Esophagus (tissue), 2 donors: ENCODE measurements at regions not wholly inside any gene's neighbourhood (a gene's known extent, or its start where the extent isn't known, plus 50 kb on each side); places are given as distances from the start of the nearest gene placed in this dataset.

ENCODE experiments used
- H3K27ac ChIP-seq, 2 donors: one replicate each; pipeline ENCODE4 v1.5.1; 2013; ENCODE audit warnings: low read depth in 2 of 2, mild to moderate bottlenecking in 2 of 2, inconsistent platforms in 1 of 2, low read length in 1 of 2, moderate library complexity in 1 of 2
- H3K27me3 ChIP-seq, 2 donors: one replicate each; pipeline ENCODE4 v1.6.1; 2013; ENCODE audit warnings: low read length in 2 of 2, control low read depth in 1 of 2, mild to moderate bottlenecking in 1 of 2; ENCODE audit not compliant: insufficient read depth in 2 of 2, control insufficient read depth in 1 of 2
- H3K36me3 ChIP-seq, 2 donors: one replicate each; pipeline ENCODE4 v1.6.1; 2013; ENCODE audit warnings: low read length in 1 of 2; ENCODE audit not compliant: control insufficient read depth in 2 of 2, insufficient read depth in 2 of 2
- H3K4me1 ChIP-seq, 2 donors: one replicate each; pipeline ENCODE4 v1.6.1; 2013; ENCODE audit warnings: low read length in 1 of 2; ENCODE audit not compliant: control insufficient read depth in 2 of 2, insufficient read depth in 2 of 2
- H3K4me3 ChIP-seq, 2 donors: one replicate each; pipeline ENCODE4 v1.5.1; 2013; ENCODE audit warnings: low read length in 2 of 2, mild to moderate bottlenecking in 2 of 2, low read depth in 1 of 2, moderate library complexity in 1 of 2
- H3K9me3 ChIP-seq, 2 donors: one replicate each; pipeline ENCODE4 v1.6.1; 2013; ENCODE audit warnings: mild to moderate bottlenecking in 2 of 2, low read depth in 1 of 2, low read length in 1 of 2, moderate library complexity in 1 of 2; ENCODE audit not compliant: control insufficient read depth in 2 of 2, insufficient read depth in 1 of 2
- WGBS, 2 donors: extraction: QIAGEN DNeasy Blood & Tissue Kit; methylation state at CpG; one replicate each; pipeline ENCODE4 v1.1.7; 2013; 5-methylcytosine and 5-hydroxymethylcytosine counted together
- donor health status: healthy with polysubstance abuse.
- donor health status: Bipolar disorder and iron deficiency.

GRCh38 chr9:86541014-86541570 lies 186.9 kb upstream of the TUT7 start:
- H3K4me3 ChIP-seq: no peak overlapping the region
- peaks cover 0 to 2% of the 10 kb centered on the region in 2 donors for H3K27me3 ChIP-seq
- H3K36me3 ChIP-seq: no peaks in the 10 kb centered on the region
- H3K4me1 ChIP-seq: no peaks in the 10 kb centered on the region
- H3K9me3 ChIP-seq: peaks cover 0 to 2% of the 10 kb centered on the region in 2 donors
- H3K27ac ChIP-seq: no peak overlapping the region
- WGBS, 2 donors: 17 to 25% methylated on average over 2 of the region's 2 CpGs

GRCh38 chr9:86535406-86535915 lies 181.3 kb upstream of the TUT7 start:
- WGBS, 2 donors: 85 to 87% methylated on average over 5 of the region's 5 CpGs

GRCh38 chr9:86534572-86535258 lies 180.5 kb upstream of the TUT7 start:
- H3K36me3 ChIP-seq: no peaks in the 10 kb centered on the region

More at GRCh38 chr9:86535406-86535915, 181.3 kb upstream of the TUT7 start:
- Histone ChIP-seq H3K4me3 (no peak overlapping the region), H3K36me3 (no peaks in the 10 kb centered on the region), H3K27ac (no peak overlapping the region), H3K27me3 (peaks cover 0 to 8% of the 10 kb centered on the region in 2 donors), H3K9me3 (peaks cover 0 to 2% of the 10 kb centered on the region in 2 donors), H3K4me1 (no peaks in the 10 kb centered on the region)

GRCh38 chr9:86531971-86532640 lies 177.9 kb upstream of the TUT7 start:
- H3K9me3 ChIP-seq: peaks cover 0 to 2% of the 10 kb centered on the region in 2 donors
- WGBS, 2 donors: 92 to 93% methylated on average over 4 of the region's 4 CpGs
- H3K27me3 ChIP-seq: peaks cover 3 to 15% of the 10 kb centered on the region in 2 donors
- H3K36me3 ChIP-seq: no peaks in the 10 kb centered on the region
- H3K4me3 ChIP-seq: no peak overlapping the region
- no peaks in the 10 kb centered on the region for H3K4me1 ChIP-seq
- H3K27ac ChIP-seq: no peak overlapping the region

More at GRCh38 chr9:86534572-86535258, 180.5 kb upstream of the TUT7 start:
- 71 to 80% methylated on average over 4 of the region's 4 CpGs for WGBS, 2 donors
- Histone ChIP-seq H3K4me3 (no peak overlapping the region), H3K4me1 (no peaks in the 10 kb centered on the region), H3K27me3 (peaks cover 0 to 8% of the 10 kb centered on the region in 2 donors), H3K27ac (no peak overlapping the region), H3K9me3 (peaks cover 0 to 2% of the 10 kb centered on the region in 2 donors)

- peaks cover 3 to 15% of the 10 kb centered on the region in 2 donors for H3K27me3 ChIP-seq
Observed at GRCh38 chr9:86531273-86531970, 177.2 kb upstream of the TUT7 start.

GRCh38 chr9:86529496-86530275 lies 175.5 kb upstream of the TUT7 start:
- no peaks in the 10 kb centered on the region for H3K9me3 ChIP-seq
- no peak overlapping the region for H3K27ac ChIP-seq
- H3K36me3 ChIP-seq: no peaks in the 10 kb centered on the region
- peaks cover 3 to 15% of the 10 kb centered on the region in 2 donors for H3K27me3 ChIP-seq
- H3K4me1 ChIP-seq: no peaks in the 10 kb centered on the region
- H3K4me3 ChIP-seq: no peak overlapping the region
- WGBS, 2 donors: 42 to 53% methylated on average over 4 of the region's 4 CpGs

More at GRCh38 chr9:86531273-86531970, 177.2 kb upstream of the TUT7 start:
- Histone ChIP-seq H3K4me3 (no peak overlapping the region), H3K27ac (no peak overlapping the region), H3K9me3 (no peaks in the 10 kb centered on the region), H3K36me3 (no peaks in the 10 kb centered on the region), H3K4me1 (no peaks in the 10 kb centered on the region)
- 79 to 85% methylated on average over 6 of the region's 6 CpGs for WGBS, 2 donors

GRCh38 chr9:86526021-86526420 lies 171.8 kb upstream of the TUT7 start:
- H3K36me3 ChIP-seq: no peaks in the 10 kb centered on the region
- no peaks in the 10 kb centered on the region for H3K9me3 ChIP-seq
- H3K27me3 ChIP-seq: peaks cover 3 to 10% of the 10 kb centered on the region in 2 donors
- H3K27ac ChIP-seq: no peak overlapping the region
- H3K4me1 ChIP-seq: no peaks in the 10 kb centered on the region
- H3K4me3 ChIP-seq: no peak overlapping the region
- WGBS, 2 donors: 53 to 71% methylated on average over 6 of the region's 6 CpGs

GRCh38 chr9:86525182-86525581 lies 171.0 kb upstream of the TUT7 start:
- Histone ChIP-seq H3K36me3 (no peaks in the 10 kb centered on the region), H3K27me3 (peaks cover 3 to 7% of the 10 kb centered on the region in 2 donors), H3K9me3 (no peaks in the 10 kb centered on the region), H3K27ac (no peak overlapping the region), H3K4me1 (no peaks in the 10 kb centered on the region), H3K4me3 (no peak overlapping the region)
- 79 to 89% methylated on average over 5 of the region's 5 CpGs for WGBS, 2 donors

GRCh38 chr9:86521977-86522376 lies 167.8 kb upstream of the TUT7 start:
- WGBS, 2 donors: 70 to 79% methylated on average over 5 of the region's 5 CpGs
- Histone ChIP-seq H3K4me3 (no peak overlapping the region), H3K4me1 (no peaks in the 10 kb centered on the region), H3K27ac (no peak overlapping the region), H3K27me3 (no peaks in the 10 kb centered on the region), H3K9me3 (no peaks in the 10 kb centered on the region), H3K36me3 (no peaks in the 10 kb centered on the region)
